HepG2 (cell line): ENCODE measurements at regions not wholly inside any gene's neighbourhood (a gene's known extent, or its start where the extent isn't known, plus 50 kb on each side); places are given as distances from the start of the nearest gene placed in this dataset.

Source experiments
- CTCF ChIP-seq: sonication (generic); formaldehyde crosslinking; IDR thresholded peaks from 2 replicates; pipeline ENCODE4 v1.5.0; 2020; ENCODE audit warnings: mild to moderate bottlenecking, missing genetic modification reagents, moderate library complexity
- DNMT1 ChIP-seq: sonication (generic); formaldehyde crosslinking; IDR thresholded peaks from 2 replicates; pipeline ENCODE4 v1.5.1; 2020; ENCODE audit warnings: mild to moderate bottlenecking, missing genetic modification reagents
- HOXA9 ChIP-seq: sonication (generic); formaldehyde crosslinking; IDR thresholded peaks from 2 replicates; pipeline ENCODE4 v1.8.1; 2022; ENCODE audit warnings: missing genetic modification reagents, mild to moderate bottlenecking, moderate library complexity, borderline replicate concordance
- IKZF4 ChIP-seq: sonication (generic); formaldehyde crosslinking; IDR thresholded peaks from 2 replicates; pipeline ENCODE4 v1.5.1; 2020; ENCODE audit warnings: borderline replicate concordance, mild to moderate bottlenecking, low read depth, missing genetic modification reagents; ENCODE audit errors: not compliant biosample characterization
- KDM3A ChIP-seq: IDR thresholded peaks from 2 replicates; pipeline ENCODE4 v1.6.1; 2018; ENCODE audit warnings: low read depth, missing compliant biosample characterization
- MAX ChIP-seq: IDR thresholded peaks from 2 replicates; pipeline ENCODE4 v1.6.1; 2012; ENCODE audit warnings: inconsistent platforms
- MED13 ChIP-seq: sonication (generic); formaldehyde crosslinking; IDR thresholded peaks from 2 replicates; pipeline ENCODE4 v1.5.0; 2020; ENCODE audit warnings: missing genetic modification reagents
- NCOA5 ChIP-seq: sonication (generic); formaldehyde crosslinking; IDR thresholded peaks from 2 replicates; pipeline ENCODE4 v1.4.0; 2020; ENCODE audit warnings: missing genetic modification reagents
- NONO ChIP-seq, 2 experiments: fragments of 450-650 bp in 1 of 2; sonication (generic) in 1 of 2; formaldehyde crosslinking in 1 of 2; IDR thresholded peaks in 1 of 2; conservative IDR thresholded peaks in 1 of 2; 2 replicates each; pipeline versions ENCODE4 v1.6.1 to v1.8.0; 2017 to 2022; ENCODE audit warnings: mild to moderate bottlenecking in 1 of 2, missing genetic modification reagents in 1 of 2, moderate library complexity in 1 of 2
- PAXIP1 ChIP-seq: sonication (generic); formaldehyde crosslinking; conservative IDR thresholded peaks from 2 replicates; pipeline ENCODE4 v1.4.0; 2020; ENCODE audit warnings: mild to moderate bottlenecking, missing genetic modification reagents, moderate library complexity
- PITX1 ChIP-seq: sonication (generic); formaldehyde crosslinking; IDR thresholded peaks from 2 replicates; pipeline ENCODE4 v1.5.1; 2020; ENCODE audit warnings: mild to moderate bottlenecking, missing genetic modification reagents
- SAP130 ChIP-seq: IDR thresholded peaks from 2 replicates; pipeline ENCODE4 v1.6.1; 2016; ENCODE audit warnings: low read depth
- SRF ChIP-seq: IDR thresholded peaks from 2 replicates; pipeline ENCODE4 v1.6.1; 2011; ENCODE audit warnings: mild to moderate bottlenecking, low read depth, low read length, moderate library complexity
- TCF12 ChIP-seq, 2 experiments: fragments of 450-650 bp in 1 of 2; sonication (generic) in 1 of 2; formaldehyde crosslinking in 1 of 2; IDR thresholded peaks; 2 replicates each; pipeline versions ENCODE4 v1.6.1 to v1.8.0; 2017 to 2022; ENCODE audit warnings: antibody characterized with exemption in 1 of 2, mild to moderate bottlenecking in 1 of 2, missing genetic modification reagents in 1 of 2, moderate library complexity in 1 of 2
- ZFP82 ChIP-seq: sonication (generic); formaldehyde crosslinking; IDR thresholded peaks from 2 replicates; pipeline ENCODE4 v1.5.1; 2020; ENCODE audit warnings: mild to moderate bottlenecking, missing genetic modification reagents, borderline replicate concordance
- ZNF280B ChIP-seq: sonication (generic); formaldehyde crosslinking; IDR thresholded peaks from 2 replicates; pipeline ENCODE4 v1.5.0; 2020; ENCODE audit warnings: missing genetic modification reagents, mild to moderate bottlenecking, borderline replicate concordance
- ZNF331 ChIP-seq: sonication (generic); formaldehyde crosslinking; IDR thresholded peaks from 2 replicates; pipeline ENCODE4 v1.4.0; 2020; ENCODE audit warnings: missing genetic modification reagents
- ZNF350 ChIP-seq: sonication (generic); formaldehyde crosslinking; IDR thresholded peaks from 2 replicates; pipeline ENCODE4 v1.4.0; 2020; ENCODE audit warnings: mild to moderate bottlenecking, low read depth, missing genetic modification reagents, borderline replicate concordance
- ZNF362 ChIP-seq: sonication (generic); formaldehyde crosslinking; IDR thresholded peaks from 2 replicates; pipeline ENCODE4 v1.4.0; 2020; ENCODE audit warnings: missing genetic modification reagents, mild to moderate bottlenecking, borderline replicate concordance
- ZNF510 ChIP-seq: sonication (generic); formaldehyde crosslinking; IDR thresholded peaks from 2 replicates; pipeline ENCODE4 v1.4.0; 2020; ENCODE audit warnings: low read depth, mild to moderate bottlenecking, missing genetic modification reagents

- TF ChIP-seq ZNF280B (CRISPR knock-in tag) (no peak; the same call in 1 of the 2 replicates), MED13 (CRISPR knock-in tag) (no peak), ZNF331 (0 out of 2 replicates have a peak, but pooled peaks have one; percentile 14), PAXIP1 (CRISPR knock-in tag) (peak; percentile 61), ZFP82 (CRISPR knock-in tag) (no peak), KDM3A (CRISPR knock-in tag) (no peak), ZNF350 (CRISPR knock-in tag) (no peak; the same call in 1 of the 2 replicates), PITX1 (CRISPR knock-in tag) (0 out of 2 replicates have a peak, but pooled peaks have one; percentile 12), ZNF362 (CRISPR knock-in tag) (no peak), ZNF510 (CRISPR knock-in tag) (no peak), DNMT1 (CRISPR knock-in tag) (0 out of 2 replicates have a peak, but pooled peaks have one; percentile 55), NCOA5 (CRISPR knock-in tag) (no peak), NONO (IDR thresholded peaks at IDR 0.05) (no peak), NONO (CRISPR knock-in tag; conservative IDR thresholded peaks at IDR 0.05) (no peak), CTCF (CRISPR knock-in tag) (peak; percentile 9; the same call in 1 of the 2 replicates), SAP130 (CRISPR knock-in tag) (no peak), HOXA9 (CRISPR knock-in tag) (no peak), MAX (no peak; the same call in 1 of the 2 replicates), TCF12 (IDR thresholded peaks at IDR 0.05) (no peak), TCF12 (CRISPR knock-in tag; IDR thresholded peaks at IDR 0.05) (0 out of 2 replicates have a peak, but pooled peaks have one; percentile 20), SRF (no peak), IKZF4 (no peak)
Observed at GRCh38 chr2:42960002-42960841, 167.8 kb upstream of the HAAO start (continued).
